GM13977 (cell line): ENCODE measurements at regions not wholly inside any gene's neighbourhood (a gene's known extent, or its start where the extent isn't known, plus 50 kb on each side); places are given as distances from the start of the nearest gene placed in this dataset.

Experiments used
- DNase-seq: peaks from one replicate; pipeline ENCODE4 v3.0.0; 2012; ENCODE audit warnings: low spot score
- CTCF ChIP-seq: IDR thresholded peaks from 2 replicates; pipeline ENCODE4 v1.5.1; 2012; ENCODE audit warnings: mild to moderate bottlenecking, control low read depth; ENCODE audit not compliant: insufficient read depth; ENCODE audit errors: extremely low read depth, missing control alignments
- in situ Hi-C: fragments of 300-500 bp; cut with MboI; formaldehyde crosslinking; loops from one replicate; pipeline ENCODE4 v1.12.0; 2022; ENCODE audit warnings: low sequenced_read_pairs, low pct_unique_long_range_greater_than_20kb, mixed read lengths, inconsistent platforms; ENCODE audit not compliant: unreplicated experiment

- in situ Hi-C loops = no loop called here
Measured at GRCh38 chr16:6057821-6058220, 960.2 kb upstream of the EEF2KMT start.

GRCh38 chr16:6048017-6048416, 950.4 kb upstream of the EEF2KMT start:
- in situ Hi-C loops = no loop called here
- no peak for TF ChIP-seq CTCF
- no peak for DNase-seq

More at GRCh38 chr16:6057821-6058220, 960.2 kb upstream of the EEF2KMT start:
- no peak for TF ChIP-seq CTCF
- DNase-seq = no peak

- in situ Hi-C loops = no loop called here
- DNase-seq = no peak
- TF ChIP-seq CTCF = no peak
Measured at GRCh38 chr16:6047325-6047724, 949.7 kb upstream of the EEF2KMT start.

GRCh38 chr16:6038941-6039645, 941.5 kb upstream of the EEF2KMT start:
- in situ Hi-C loops = no loop called here

GRCh38 chr16:6035161-6035560, 937.6 kb upstream of the EEF2KMT start:
- no peak for TF ChIP-seq CTCF
- in situ Hi-C loops = no loop called here
- no peak for DNase-seq

More at GRCh38 chr16:6038941-6039645, 941.5 kb upstream of the EEF2KMT start:
- no peak for DNase-seq
- TF ChIP-seq CTCF = no peak

GRCh38 chr16:6034511-6034910, 936.9 kb upstream of the EEF2KMT start:
- in situ Hi-C loops = no loop called here
- TF ChIP-seq CTCF = no peak

More at GRCh38 chr16:6034511-6034910, 936.9 kb upstream of the EEF2KMT start:
- no peak for DNase-seq
